Naive B cell (primary cell): ENCODE measurements at regions not wholly inside any gene's neighbourhood (a gene's known extent, or its start where the extent isn't known, plus 50 kb on each side); places are given as distances from the start of the nearest gene placed in this dataset.
A peak's percentile ranks its signal among the peaks of the same experiment; 100 is the strongest.

Experiments used
- ATAC-seq, 2 donors: fragments of 150-1000 bp; cut with Tn5 transposase; 2 replicates each; pipeline ENCODE4 v1.10.0; 2021; ENCODE audit warnings: low read depth in 2 of 2, mild to moderate bottlenecking in 2 of 2, moderate library complexity in 2 of 2
- DNase-seq: peaks from one replicate; pipeline ENCODE4 v3.0.0; 2022
- H3K27ac Mint-ChIP-seq, 6 donors: one replicate each; pipeline ENCODE4 v1.8.0; 2020 to 2022; ENCODE audit warnings: mild to moderate bottlenecking in 6 of 6, mixed read lengths in 6 of 6, moderate library complexity in 5 of 6, inconsistent platforms in 2 of 6
- H3K27me3 Mint-ChIP-seq, 3 donors: one replicate each; pipeline ENCODE4 v1.8.0; 2021 to 2022; ENCODE audit warnings: mixed read lengths in 3 of 3, mild to moderate bottlenecking in 1 of 3
- H3K36me3 Mint-ChIP-seq, 2 donors: one replicate each; pipeline ENCODE4 v1.8.0; 2020 to 2022; ENCODE audit warnings: mixed read lengths in 2 of 2, inconsistent platforms in 1 of 2, mild to moderate bottlenecking in 1 of 2
- H3K4me1 Mint-ChIP-seq, 3 donors: one replicate each; pipeline ENCODE4 v1.8.0; 2020 to 2022; ENCODE audit warnings: mixed read lengths in 3 of 3, inconsistent platforms in 1 of 3, mild to moderate bottlenecking in 1 of 3, moderate library complexity in 1 of 3
- H3K4me3 Mint-ChIP-seq, 8 donors: one replicate each; pipeline ENCODE4 v1.8.0; 2020 to 2022; ENCODE audit warnings: mild to moderate bottlenecking in 8 of 8, mixed read lengths in 8 of 8, moderate library complexity in 8 of 8, inconsistent platforms in 2 of 8
- H3K9me3 Mint-ChIP-seq, 7 donors: one replicate each; pipeline ENCODE4 v1.8.0; 2020 to 2022; ENCODE audit warnings: mixed read lengths in 7 of 7, mild to moderate bottlenecking in 5 of 7, inconsistent platforms in 2 of 7, moderate library complexity in 1 of 7

GRCh38 chr4:41874398-41874797 lies 60.8 kb upstream of the TMEM33 start:
- Mint-ChIP-seq H3K27me3 (peaks cover 83 to 98% (median 90%) of the 10 kb centered on the region in 3 donors), H3K9me3 (peaks cover 0 to 9% (median 0%) of the 10 kb centered on the region in 7 donors), H3K27ac (peak overlapping the region in 1 of 6 donors; percentile 24), H3K4me1 (peaks cover 3 to 14% (median 11%) of the 10 kb centered on the region in 3 donors), H3K36me3 (no peaks in the 10 kb centered on the region), H3K4me3 (no peak overlapping the region)
- ATAC-seq (no peak), DNase-seq (no peak)

DNA sequence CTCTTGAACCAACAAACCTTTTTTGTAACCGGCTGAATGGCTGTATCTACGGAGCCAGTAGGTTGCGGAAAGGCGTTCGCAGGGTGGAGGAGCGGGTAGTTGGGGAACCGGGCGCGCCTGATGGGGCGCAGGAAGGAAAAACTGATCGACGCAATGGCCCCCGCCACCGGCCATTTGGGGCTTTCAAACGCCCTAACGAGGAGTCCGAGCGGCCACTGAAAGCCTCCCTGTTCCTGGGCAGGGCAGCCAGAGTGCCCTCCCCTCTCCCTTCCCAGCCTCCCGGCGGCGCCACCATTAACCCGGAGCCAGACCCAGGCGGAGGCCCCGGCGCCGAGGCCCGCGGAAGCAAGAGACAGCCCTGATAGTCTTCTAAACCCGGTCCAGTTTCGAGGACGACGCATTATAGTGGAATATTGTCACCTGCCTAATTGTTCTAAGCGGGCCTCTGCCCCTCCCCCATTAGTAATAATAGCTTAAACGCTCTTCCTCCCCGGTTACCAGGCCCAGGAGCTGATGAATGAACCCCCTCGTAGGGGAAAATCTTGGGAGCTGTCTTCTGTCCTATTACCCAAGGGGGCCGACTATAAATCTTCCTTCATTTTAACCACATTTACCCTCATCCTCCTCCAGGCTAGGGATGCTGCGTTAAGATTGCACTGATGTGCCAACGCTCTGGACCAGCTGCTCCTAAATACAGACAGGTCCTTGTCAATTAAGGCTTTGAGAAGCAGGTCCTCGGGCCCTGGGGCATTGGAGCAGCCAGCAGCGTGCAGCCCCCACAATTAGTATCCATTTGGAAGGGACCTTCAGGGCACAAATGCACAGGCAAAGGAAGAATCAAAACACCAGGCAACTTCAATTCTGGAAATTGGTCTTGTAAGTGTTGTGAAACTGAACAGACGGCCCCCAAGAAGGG lies 61.6 kb upstream of the TMEM33 start:
- Mint-ChIP-seq H3K9me3 (peaks cover 0 to 9% (median 0%) of the 10 kb centered on the region in 7 donors), H3K27ac (no peak overlapping the region), H3K27me3 (peaks cover 81 to 98% (median 92%) of the 10 kb centered on the region in 3 donors), H3K36me3 (no peaks in the 10 kb centered on the region), H3K4me3 (peak overlapping the region in 1 of 8 donors; percentile 73), H3K4me1 (peaks cover 1 to 12% (median 9%) of the 10 kb centered on the region in 3 donors)
- ATAC-seq (no peak), DNase-seq (no peak)

DNA sequence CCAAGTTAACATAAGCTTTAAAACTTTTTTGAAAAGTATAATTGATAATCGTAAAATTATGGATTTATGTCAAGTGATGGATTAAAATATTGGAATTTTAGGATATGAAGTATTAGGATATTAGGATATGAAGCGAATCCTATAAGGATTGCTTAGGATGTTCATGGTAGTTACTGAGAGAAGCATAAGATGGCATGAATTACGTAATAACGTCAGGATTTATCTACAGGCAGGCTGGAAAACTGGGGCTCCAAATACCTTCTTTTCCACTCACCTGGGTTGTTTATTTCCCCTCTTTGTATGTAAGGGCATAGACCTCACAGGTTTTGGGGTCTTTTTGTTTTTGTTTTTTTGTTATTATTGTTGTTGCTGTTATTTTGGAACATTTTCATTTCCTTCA lies 65.2 kb upstream of the TMEM33 start:
- no peak overlapping the region for H3K27ac Mint-ChIP-seq
- H3K36me3 Mint-ChIP-seq: no peaks in the 10 kb centered on the region
- H3K4me3 Mint-ChIP-seq: no peak overlapping the region
- peaks cover 7 to 23% (median 8%) of the 10 kb centered on the region in 3 donors for H3K4me1 Mint-ChIP-seq
- peaks cover 74 to 93% (median 92%) of the 10 kb centered on the region in 3 donors for H3K27me3 Mint-ChIP-seq
- ATAC-seq: no peak
- H3K9me3 Mint-ChIP-seq: peaks cover 0 to 7% (median 0%) of the 10 kb centered on the region in 7 donors
- DNase-seq: no peak

DNA sequence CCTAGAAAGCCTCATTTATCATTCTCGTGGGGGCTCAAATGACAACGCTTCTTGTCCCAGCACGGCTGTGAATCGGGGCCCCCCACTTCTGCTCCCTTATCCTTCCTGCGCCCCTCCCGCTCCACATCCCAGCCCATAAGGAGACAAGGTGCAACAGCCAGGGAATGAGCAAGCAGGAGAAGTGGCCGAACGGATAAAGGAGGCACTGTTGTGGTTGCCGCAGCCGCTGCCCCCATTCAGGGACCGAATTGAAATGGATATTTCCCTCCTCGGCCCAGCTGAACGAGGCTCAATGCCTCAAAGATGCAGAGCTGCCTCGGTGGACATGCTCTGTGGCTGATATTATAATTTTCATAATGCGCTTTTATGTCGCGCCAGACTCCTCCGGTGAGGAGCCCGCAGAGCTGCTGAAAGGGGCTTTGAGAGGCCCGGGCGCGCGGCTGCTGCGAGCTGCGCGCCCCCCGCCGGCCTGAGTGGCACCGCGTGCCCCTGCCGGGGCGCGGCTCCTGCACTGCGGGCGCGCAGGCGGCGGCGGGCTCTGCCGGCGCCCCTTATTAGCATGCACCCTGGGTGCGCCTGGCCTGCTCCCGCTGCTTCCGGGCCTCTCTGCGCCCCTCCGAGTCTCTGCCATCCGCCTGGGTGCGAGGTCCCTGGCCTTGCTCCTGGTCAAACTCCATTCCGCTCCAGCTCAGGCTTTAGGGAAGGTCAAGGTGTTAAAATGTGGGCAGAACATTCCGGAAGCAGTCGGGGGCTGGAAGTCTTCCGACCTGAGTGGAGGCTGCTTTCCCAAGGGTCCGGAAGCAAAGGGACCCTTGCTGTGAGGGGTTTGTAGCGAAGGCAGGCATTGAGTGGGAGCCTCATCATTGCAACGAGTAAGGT lies 68.2 kb upstream of the TMEM33 start:
- no peak overlapping the region for H3K27ac Mint-ChIP-seq
- peaks cover 0 to 8% (median 6%) of the 10 kb centered on the region in 7 donors for H3K9me3 Mint-ChIP-seq
- H3K36me3 Mint-ChIP-seq: no peaks in the 10 kb centered on the region
- DNase-seq (no peak), ATAC-seq (no peak)
- H3K4me1 Mint-ChIP-seq: peaks cover 0 to 17% (median 7%) of the 10 kb centered on the region in 3 donors
- peak overlapping the region in 3 of 8 donors; percentile 26 to 64 (median 58) for H3K4me3 Mint-ChIP-seq
- H3K27me3 Mint-ChIP-seq: peaks cover 73 to 90% (median 83%) of the 10 kb centered on the region in 3 donors

GRCh38 chr4:41865981-41866798 lies 69.0 kb upstream of the TMEM33 start:
- H3K4me3 Mint-ChIP-seq: peak overlapping the region in 4 of 8 donors; percentile 26 to 64 (median 40)
- peaks cover 72 to 87% (median 74%) of the 10 kb centered on the region in 3 donors for H3K27me3 Mint-ChIP-seq
- peaks cover 0 to 17% (median 7%) of the 10 kb centered on the region in 3 donors for H3K4me1 Mint-ChIP-seq
- ATAC-seq: no peak
- H3K9me3 Mint-ChIP-seq: peaks cover 0 to 8% (median 6%) of the 10 kb centered on the region in 7 donors
- no peak for DNase-seq
- no peak overlapping the region for H3K27ac Mint-ChIP-seq
- H3K36me3 Mint-ChIP-seq: no peaks in the 10 kb centered on the region

DNA sequence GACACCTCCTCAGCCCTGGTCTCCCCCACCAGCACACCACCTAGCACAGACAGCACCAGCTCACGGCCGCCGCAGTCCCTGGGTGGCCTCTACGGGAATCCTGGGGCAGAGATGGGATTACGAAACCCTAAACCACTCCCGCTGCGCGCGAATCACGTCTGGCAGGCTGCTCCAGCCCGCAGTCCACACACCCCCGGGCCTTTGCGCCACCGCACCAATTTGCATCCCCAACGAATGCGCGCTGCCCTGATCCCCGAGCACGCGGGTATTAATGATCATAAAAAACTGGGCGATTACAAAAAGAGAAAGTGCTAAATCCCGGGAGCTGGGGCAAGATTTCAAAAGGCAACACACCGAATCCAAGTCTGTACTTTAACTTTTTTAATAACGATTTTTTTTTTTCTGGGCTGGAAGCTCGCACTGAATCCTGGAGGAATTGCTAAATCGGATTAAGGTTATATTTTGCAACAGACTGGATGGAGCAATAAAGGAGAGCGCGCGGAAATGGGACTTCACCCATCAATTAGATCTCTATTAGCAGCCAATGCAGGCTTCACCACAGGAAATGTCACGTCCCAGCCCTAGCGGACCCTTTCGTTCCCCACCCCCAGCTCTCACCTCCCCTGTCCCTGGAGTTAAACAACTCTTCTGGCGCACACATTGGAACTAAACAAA lies 69.8 kb upstream of the TMEM33 start:
- ATAC-seq: no peak
- no peaks in the 10 kb centered on the region for H3K36me3 Mint-ChIP-seq

GRCh38 chr4:41859087-41859486 lies 76.1 kb upstream of the TMEM33 start:
- Mint-ChIP-seq H3K27ac (peak overlapping the region in 1 of 6 donors; percentile 69), H3K4me3 (no peak overlapping the region), H3K27me3 (peaks cover 36 to 47% (median 42%) of the 10 kb centered on the region in 3 donors)

More for the DNA sequence above, 69.8 kb upstream of the TMEM33 start:
- Mint-ChIP-seq H3K4me1 (peaks cover 0 to 17% (median 7%) of the 10 kb centered on the region in 3 donors), H3K27ac (peak overlapping the region in 1 of 6 donors; percentile 32), H3K27me3 (peaks cover 66 to 80% (median 68%) of the 10 kb centered on the region in 3 donors), H3K9me3 (peaks cover 0 to 8% (median 6%) of the 10 kb centered on the region in 7 donors), H3K4me3 (peak overlapping the region in 2 of 8 donors; percentile 33 to 40)
- no peak for DNase-seq

GRCh38 chr4:41857226-41857641 lies 78.0 kb upstream of the TMEM33 start:
- Mint-ChIP-seq H3K27ac (no peak overlapping the region), H3K27me3 (peaks cover 33 to 43% (median 34%) of the 10 kb centered on the region in 3 donors), H3K9me3 (no peaks in the 10 kb centered on the region), H3K4me1 (no peaks in the 10 kb centered on the region), H3K4me3 (no peak overlapping the region), H3K36me3 (no peaks in the 10 kb centered on the region)
- no peak for DNase-seq
- ATAC-seq: no peak

More at GRCh38 chr4:41859087-41859486, 76.1 kb upstream of the TMEM33 start:
- Mint-ChIP-seq H3K9me3 (peaks cover 0 to 7% (median 0%) of the 10 kb centered on the region in 7 donors), H3K4me1 (no peaks in the 10 kb centered on the region), H3K36me3 (no peaks in the 10 kb centered on the region)
- no peak for ATAC-seq
- no peak for DNase-seq

DNA sequence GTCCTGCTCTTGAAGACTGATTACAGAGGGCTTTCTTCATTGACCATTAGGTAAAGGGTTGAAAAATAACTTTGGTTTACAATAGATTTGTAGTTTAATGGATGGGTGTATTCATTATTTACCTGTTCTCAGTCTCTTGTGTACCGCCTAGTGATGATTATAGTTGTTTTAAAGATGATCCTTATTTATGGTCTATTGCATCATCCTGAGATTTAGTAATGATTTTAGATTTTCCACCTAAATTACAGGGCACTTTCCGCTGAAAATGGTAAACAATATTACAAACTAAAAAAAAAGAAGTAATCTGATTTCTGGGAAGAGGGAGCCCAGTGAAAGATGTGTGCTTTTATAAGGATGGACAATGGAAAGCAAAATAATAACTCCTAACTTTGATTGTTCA lies 78.4 kb upstream of the TMEM33 start:
- DNase-seq: no peak

DNA sequence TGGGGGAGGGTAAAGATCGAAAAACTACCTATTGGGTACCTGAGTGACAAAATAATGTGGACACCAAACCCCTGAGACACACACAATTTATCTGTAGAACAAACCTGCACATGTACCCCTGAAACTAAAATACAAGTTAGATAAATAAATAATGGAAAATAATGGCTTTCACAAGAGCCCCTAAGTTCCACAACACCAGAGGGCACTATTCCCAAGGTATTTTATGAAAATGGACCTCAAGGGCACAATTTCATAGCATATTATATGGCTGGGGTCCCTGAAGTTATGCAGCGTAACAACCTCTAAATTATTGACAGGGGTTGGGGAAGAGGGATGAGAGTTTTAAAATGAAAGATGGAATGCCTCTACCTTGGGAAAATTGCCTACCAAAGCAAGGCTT lies 81.3 kb upstream of the TMEM33 start:
- Mint-ChIP-seq H3K9me3 (no peaks in the 10 kb centered on the region), H3K36me3 (no peaks in the 10 kb centered on the region), H3K27me3 (peaks cover 22 to 29% (median 29%) of the 10 kb centered on the region in 3 donors), H3K4me1 (no peaks in the 10 kb centered on the region), H3K4me3 (no peak overlapping the region), H3K27ac (no peak overlapping the region)
- no peak for DNase-seq
- no peak for ATAC-seq

More for the DNA sequence above, 78.4 kb upstream of the TMEM33 start:
- no peaks in the 10 kb centered on the region for H3K36me3 Mint-ChIP-seq
- no peak overlapping the region for H3K27ac Mint-ChIP-seq
- peaks cover 31 to 42% (median 34%) of the 10 kb centered on the region in 3 donors for H3K27me3 Mint-ChIP-seq
- H3K4me3 Mint-ChIP-seq: no peak overlapping the region
- H3K4me1 Mint-ChIP-seq: no peaks in the 10 kb centered on the region
- no peak for ATAC-seq
- no peaks in the 10 kb centered on the region for H3K9me3 Mint-ChIP-seq

GRCh38 chr4:41852229-41852628 lies 83.0 kb upstream of the TMEM33 start:
- ATAC-seq (no peak), DNase-seq (no peak)
- Mint-ChIP-seq H3K27me3 (peaks cover 11 to 17% (median 15%) of the 10 kb centered on the region in 3 donors), H3K27ac (no peak overlapping the region), H3K36me3 (no peaks in the 10 kb centered on the region), H3K9me3 (no peaks in the 10 kb centered on the region), H3K4me1 (no peaks in the 10 kb centered on the region), H3K4me3 (no peak overlapping the region)

GRCh38 chr4:41851621-41852020 lies 83.6 kb upstream of the TMEM33 start:
- H3K36me3 Mint-ChIP-seq: no peaks in the 10 kb centered on the region
- peaks cover 10 to 17% (median 16%) of the 10 kb centered on the region in 3 donors for H3K27me3 Mint-ChIP-seq
- ATAC-seq: no peak
- H3K4me1 Mint-ChIP-seq: no peaks in the 10 kb centered on the region
- no peaks in the 10 kb centered on the region for H3K9me3 Mint-ChIP-seq
- H3K4me3 Mint-ChIP-seq: no peak overlapping the region
- H3K27ac Mint-ChIP-seq: no peak overlapping the region
- no peak for DNase-seq
